Ishikawa (cell line): ENCODE measurements at regions not wholly inside any gene's neighbourhood (a gene's known extent, or its start where the extent isn't known, plus 50 kb on each side); places are given as distances from the start of the nearest gene placed in this dataset.

Source experiments
- CEBPB ChIP-seq: IDR thresholded peaks from 2 replicates; pipeline ENCODE4 v1.6.1; 2012
- CREB1 ChIP-seq: IDR thresholded peaks from 2 replicates; pipeline ENCODE4 v1.6.1; 2012; ENCODE audit warnings: low read depth
- EGR1 ChIP-seq: IDR thresholded peaks from 2 replicates; pipeline ENCODE4 v1.6.1; 2012
- EP300 ChIP-seq: IDR thresholded peaks from 2 replicates; pipeline ENCODE4 v1.6.1; 2012; ENCODE audit warnings: borderline replicate concordance
- FOXM1 ChIP-seq: IDR thresholded peaks from 2 replicates; pipeline ENCODE4 v1.6.1; 2012; ENCODE audit warnings: low read depth, borderline replicate concordance
- NFIC ChIP-seq: IDR thresholded peaks from 2 replicates; pipeline ENCODE4 v1.6.1; 2012
- RAD21 ChIP-seq: IDR thresholded peaks from 2 replicates; pipeline ENCODE4 v1.6.1; 2012; ENCODE audit warnings: low read depth
- TAF1 ChIP-seq: IDR thresholded peaks from 2 replicates; pipeline ENCODE4 v1.6.1; 2012; ENCODE audit warnings: low read depth, mild to moderate bottlenecking
- TCF12 ChIP-seq: IDR thresholded peaks from 2 replicates; pipeline ENCODE4 v1.6.1; 2012; ENCODE audit warnings: low read depth
- TEAD4 ChIP-seq: IDR thresholded peaks from 2 replicates; pipeline ENCODE4 v1.6.1; 2012
- YY1 ChIP-seq: IDR thresholded peaks from 2 replicates; pipeline ENCODE4 v1.6.1; 2012; ENCODE audit warnings: low read depth
- ZBTB7A ChIP-seq: IDR thresholded peaks from 2 replicates; pipeline ENCODE4 v1.6.1; 2012; ENCODE audit warnings: low read depth
- TF ChIP-seq, protein P1 (sequence below): IDR thresholded peaks from 2 replicates; pipeline ENCODE4 v1.6.1; 2012
- TF ChIP-seq, protein P2 (sequence below): IDR thresholded peaks from 2 replicates; pipeline ENCODE4 v1.6.1; 2012
- TF ChIP-seq, protein P3 (sequence below): IDR thresholded peaks from 2 replicates; pipeline ENCODE4 v1.6.1; 2012; ENCODE audit warnings: low read depth, mild to moderate bottlenecking

DNA sequence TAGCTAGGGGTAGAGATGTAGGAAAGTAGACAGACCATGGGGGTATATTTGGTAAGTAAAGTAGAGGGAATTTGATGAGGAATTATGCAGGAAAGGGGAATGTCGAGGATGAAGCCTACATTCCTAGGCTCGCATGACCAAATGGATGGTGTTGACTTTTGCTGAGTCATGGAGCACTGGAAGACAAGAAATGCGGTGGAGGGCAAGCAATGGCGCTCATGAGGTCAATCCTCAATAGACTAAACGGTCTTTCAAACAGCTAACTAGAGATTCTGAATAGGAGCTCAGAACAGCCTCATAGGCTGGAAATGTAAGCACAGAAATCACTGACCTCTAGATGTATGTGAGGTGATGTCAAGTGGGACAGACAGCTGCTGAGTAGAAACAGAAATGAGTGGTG is 50.7 kb upstream of the FST start:
- no peak for TF ChIP-seq TAF1
- TF ChIP-seq, protein P1, sequence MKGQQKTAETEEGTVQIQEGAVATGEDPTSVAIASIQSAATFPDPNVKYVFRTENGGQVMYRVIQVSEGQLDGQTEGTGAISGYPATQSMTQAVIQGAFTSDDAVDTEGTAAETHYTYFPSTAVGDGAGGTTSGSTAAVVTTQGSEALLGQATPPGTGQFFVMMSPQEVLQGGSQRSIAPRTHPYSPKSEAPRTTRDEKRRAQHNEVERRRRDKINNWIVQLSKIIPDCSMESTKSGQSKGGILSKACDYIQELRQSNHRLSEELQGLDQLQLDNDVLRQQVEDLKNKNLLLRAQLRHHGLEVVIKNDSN, result no peak
- no peak for TF ChIP-seq EGR1
- no peak for TF ChIP-seq YY1
- TF ChIP-seq NFIC, result no peak
- no peak for TF ChIP-seq CREB1
- no peak for TF ChIP-seq CEBPB
- no peak for TF ChIP-seq ZBTB7A
- TF ChIP-seq EP300, result no peak
- TF ChIP-seq TCF12, result no peak
- TF ChIP-seq, protein P2, sequence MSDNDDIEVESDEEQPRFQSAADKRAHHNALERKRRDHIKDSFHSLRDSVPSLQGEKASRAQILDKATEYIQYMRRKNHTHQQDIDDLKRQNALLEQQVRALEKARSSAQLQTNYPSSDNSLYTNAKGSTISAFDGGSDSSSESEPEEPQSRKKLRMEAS, result no peak
- TF ChIP-seq, protein P3, sequence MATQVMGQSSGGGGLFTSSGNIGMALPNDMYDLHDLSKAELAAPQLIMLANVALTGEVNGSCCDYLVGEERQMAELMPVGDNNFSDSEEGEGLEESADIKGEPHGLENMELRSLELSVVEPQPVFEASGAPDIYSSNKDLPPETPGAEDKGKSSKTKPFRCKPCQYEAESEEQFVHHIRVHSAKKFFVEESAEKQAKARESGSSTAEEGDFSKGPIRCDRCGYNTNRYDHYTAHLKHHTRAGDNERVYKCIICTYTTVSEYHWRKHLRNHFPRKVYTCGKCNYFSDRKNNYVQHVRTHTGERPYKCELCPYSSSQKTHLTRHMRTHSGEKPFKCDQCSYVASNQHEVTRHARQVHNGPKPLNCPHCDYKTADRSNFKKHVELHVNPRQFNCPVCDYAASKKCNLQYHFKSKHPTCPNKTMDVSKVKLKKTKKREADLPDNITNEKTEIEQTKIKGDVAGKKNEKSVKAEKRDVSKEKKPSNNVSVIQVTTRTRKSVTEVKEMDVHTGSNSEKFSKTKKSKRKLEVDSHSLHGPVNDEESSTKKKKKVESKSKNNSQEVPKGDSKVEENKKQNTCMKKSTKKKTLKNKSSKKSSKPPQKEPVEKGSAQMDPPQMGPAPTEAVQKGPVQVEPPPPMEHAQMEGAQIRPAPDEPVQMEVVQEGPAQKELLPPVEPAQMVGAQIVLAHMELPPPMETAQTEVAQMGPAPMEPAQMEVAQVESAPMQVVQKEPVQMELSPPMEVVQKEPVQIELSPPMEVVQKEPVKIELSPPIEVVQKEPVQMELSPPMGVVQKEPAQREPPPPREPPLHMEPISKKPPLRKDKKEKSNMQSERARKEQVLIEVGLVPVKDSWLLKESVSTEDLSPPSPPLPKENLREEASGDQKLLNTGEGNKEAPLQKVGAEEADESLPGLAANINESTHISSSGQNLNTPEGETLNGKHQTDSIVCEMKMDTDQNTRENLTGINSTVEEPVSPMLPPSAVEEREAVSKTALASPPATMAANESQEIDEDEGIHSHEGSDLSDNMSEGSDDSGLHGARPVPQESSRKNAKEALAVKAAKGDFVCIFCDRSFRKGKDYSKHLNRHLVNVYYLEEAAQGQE, result no peak
- no peak for TF ChIP-seq RAD21
- no peak for TF ChIP-seq TEAD4
- no peak for TF ChIP-seq FOXM1

DNA sequence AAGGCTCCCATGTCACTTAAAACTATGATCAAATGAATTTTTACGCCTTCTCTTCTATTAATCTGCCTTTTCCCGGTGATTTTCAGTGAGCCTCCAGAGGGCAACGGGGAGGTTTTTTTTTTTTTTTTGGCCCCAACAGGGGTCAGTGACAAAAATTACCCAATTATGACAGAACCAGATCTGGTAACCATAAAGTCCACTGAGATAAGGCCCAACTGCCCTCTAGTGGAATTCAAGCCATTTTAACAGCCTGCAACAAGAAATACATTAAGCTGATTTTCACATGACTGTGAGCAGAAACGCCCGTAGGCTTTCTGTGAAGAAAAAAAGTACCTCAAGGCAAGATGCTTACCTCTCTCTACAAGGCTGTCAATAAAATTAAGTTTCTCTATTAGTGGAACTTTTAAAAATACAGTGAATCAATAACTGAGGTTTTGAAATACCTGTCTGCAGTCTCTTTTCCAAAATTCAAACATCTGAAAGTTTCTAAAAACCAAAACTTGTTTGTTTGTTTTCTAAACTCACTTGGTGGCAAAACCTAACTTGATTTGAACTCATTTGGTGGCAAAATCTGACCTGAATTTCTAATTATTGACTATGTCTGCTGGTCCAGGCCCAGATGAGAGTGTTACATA is 49.7 kb upstream of the FST start:
- TF ChIP-seq RAD21, result peak; percentile 62
- TF ChIP-seq, protein P2, result no peak
